HepG2 (cell line): ENCODE measurements at regions not wholly inside any gene's neighbourhood (a gene's known extent, or its start where the extent isn't known, plus 50 kb on each side); places are given as distances from the start of the nearest gene placed in this dataset.

Experiments
- ATAC-seq: fragments of 200-7000 bp; cut with Tn5 transposase; 3 replicates; pipeline ENCODE4 v1.9.1; 2020; ENCODE audit warnings: mild to moderate bottlenecking, moderate library complexity
- BruUV-seq: library from RNA; stranded (reverse); fragments of 400-500 nt; replicated peaks from 2 replicates; lab custom pipeline; 2021; lab: Mats Ljungman, UMichigan
- CTCF ChIA-PET: fragments of 300-600 bp; formaldehyde crosslinking; extraction: SDS; loops from one replicate; lab custom pipeline; 2021; ENCODE audit warnings: low total read pairs, inconsistent platforms, low intra/inter-chr PET ratio; lab: Yijun Ruan, JAX
- POLR2A ChIA-PET: fragments of 350-600 bp; sonication (Branson Sonifier 250); formaldehyde crosslinking; loops from one replicate; lab custom pipeline; 2020; ENCODE audit warnings: antibody characterized with exemption, inconsistent platforms; lab: Yijun Ruan, JAX
- DNase-seq: peaks from one replicate; pipeline ENCODE4 v3.0.0-alpha.2; 2015; ENCODE audit warnings: low spot score
- FAIRE-seq: peaks from 3 replicates; lab custom pipeline; 2011; peaks lifted over from hg19 to GRCh38; lab: Jason Lieb, UNC
- H2AFZ ChIP-seq: one replicate; pipeline ENCODE4 v1.6.1; 2011; ENCODE audit warnings: low read length, inconsistent platforms
- H3K27ac ChIP-seq: fragments of 300-600 bp; 3 replicates; pipeline ENCODE4 v1.8.0; 2011; ENCODE audit warnings: mixed run types, mild to moderate bottlenecking, mixed read lengths, low read length, inconsistent platforms; ENCODE audit not compliant: insufficient read depth; ENCODE audit errors: extremely low read length
- H3K27me3 ChIP-seq, 2 experiments: fragments of 200-600 bp in 1 of 2; 2 replicates in 1 of 2; 3 replicates in 1 of 2; pipeline versions ENCODE4 v1.6.0 to v1.8.0; 2011; ENCODE audit warnings: low read length in 2 of 2, mild to moderate bottlenecking in 2 of 2, moderate library complexity in 2 of 2, inconsistent platforms in 1 of 2; ENCODE audit not compliant: insufficient read depth in 2 of 2, control insufficient read depth in 1 of 2
- H3K36me3 ChIP-seq, 2 experiments: fragments of 200-600 bp in 1 of 2; replicated peaks in 1 of 2; 2 replicates in 1 of 2; 3 replicates in 1 of 2; pipeline versions ENCODE4 v1.5.1 to v1.8.0; 2011; ENCODE audit warnings: low read length in 2 of 2, inconsistent platforms in 1 of 2; ENCODE audit not compliant: insufficient read depth in 2 of 2, control insufficient read depth in 1 of 2
- H3K4me1 ChIP-seq: 2 replicates; pipeline ENCODE4 v1.5.1; 2012; ENCODE audit warnings: low read length, inconsistent platforms; ENCODE audit not compliant: insufficient read depth
- H3K4me2 ChIP-seq: 2 replicates; pipeline ENCODE4 v1.6.0; 2011; ENCODE audit warnings: low read depth, low read length, inconsistent platforms
- H3K4me3 ChIP-seq, 3 experiments: fragments of 200-600 bp in 1 of 3; sonication (generic), shearing (Covaris generic) in 1 of 3; replicated peaks in 1 of 3; 2 replicates each; pipeline ENCODE4 v1.5.1; 2011 to 2016; ENCODE audit warnings: low read length in 3 of 3, inconsistent platforms in 2 of 3, low read depth in 2 of 3, mild to moderate bottlenecking in 2 of 3, control low read depth in 1 of 3, mixed read lengths in 1 of 3; ENCODE audit not compliant: insufficient read depth in 1 of 3
- H3K79me2 ChIP-seq: one replicate; pipeline ENCODE4 v1.6.1; 2011; ENCODE audit warnings: low read length, inconsistent platforms; ENCODE audit not compliant: insufficient read depth
- H3K9ac ChIP-seq: 2 replicates; pipeline ENCODE4 v1.6.0; 2011; ENCODE audit warnings: mild to moderate bottlenecking, low read depth, low read length, inconsistent platforms; ENCODE audit not compliant: insufficient read depth
- H3K9me3 ChIP-seq: 2 replicates; pipeline ENCODE4 v1.5.1; 2012; ENCODE audit warnings: mild to moderate bottlenecking, low read length
- H4K20me1 ChIP-seq: 2 replicates; pipeline ENCODE4 v1.6.0; 2011; ENCODE audit warnings: inconsistent platforms, mild to moderate bottlenecking, low read length, moderate library complexity; ENCODE audit not compliant: insufficient read depth
- DR1 ChIP-seq: sonication (generic); formaldehyde crosslinking; IDR thresholded peaks from 2 replicates; pipeline ENCODE4 v1.8.0; 2021; ENCODE audit warnings: mild to moderate bottlenecking, missing genetic modification reagents, inconsistent platforms
- GATA4 ChIP-seq: sonication (generic); IDR thresholded peaks from 2 replicates; pipeline ENCODE4 v1.6.1; 2016; ENCODE audit warnings: antibody characterized with exemption, low read depth, borderline replicate concordance
- HBP1 ChIP-seq: IDR thresholded peaks from 2 replicates; pipeline ENCODE4 v1.6.1; 2016; ENCODE audit warnings: low read depth, control low read depth
- KLF16 ChIP-seq, 2 experiments: sonication (generic) in 1 of 2; formaldehyde crosslinking in 1 of 2; IDR thresholded peaks; 2 replicates each; pipeline versions ENCODE4 v1.6.1 to v1.8.0; 2016 to 2023; ENCODE audit warnings: missing genetic modification reagents in 2 of 2, missing compliant biosample characterization in 1 of 2
- MXI1 ChIP-seq: IDR thresholded peaks from 3 replicates; pipeline ENCODE4 v1.6.1; 2012; ENCODE audit warnings: low read depth, low read length, inconsistent platforms, borderline replicate concordance
- SIX4 ChIP-seq: sonication (generic); formaldehyde crosslinking; IDR thresholded peaks from 2 replicates; pipeline ENCODE4 v1.4.0; 2020; ENCODE audit warnings: missing genetic modification reagents
- TSC22D2 ChIP-seq: sonication (generic); formaldehyde crosslinking; IDR thresholded peaks from 2 replicates; pipeline ENCODE4 v1.5.1; 2020; ENCODE audit warnings: missing genetic modification reagents, mild to moderate bottlenecking, borderline replicate concordance
- ZBTB40 ChIP-seq, 2 experiments: fragments of 450-650 bp in 1 of 2; sonication (generic) in 1 of 2; formaldehyde crosslinking in 1 of 2; IDR thresholded peaks; 2 replicates each; pipeline versions ENCODE4 v1.6.1 to v1.8.0; 2016 to 2022; ENCODE audit warnings: antibody characterized with exemption in 1 of 2, mild to moderate bottlenecking in 1 of 2, missing genetic modification reagents in 1 of 2
- ZFP1 ChIP-seq: IDR thresholded peaks from 2 replicates; pipeline ENCODE4 v1.6.1; 2016
- ZFP36 ChIP-seq: fragments of 150-350 bp; IDR thresholded peaks from 2 replicates; pipeline ENCODE4 v1.6.1; 2018; ENCODE audit warnings: borderline replicate concordance, low read length, low read depth; ENCODE audit not compliant: partially characterized antibody
- ZNF205 ChIP-seq: IDR thresholded peaks from 2 replicates; pipeline ENCODE4 v1.6.1; 2018; ENCODE audit warnings: missing biosample characterization, missing genetic modification reagents
- ZNF329 ChIP-seq: sonication (generic); formaldehyde crosslinking; IDR thresholded peaks from 2 replicates; pipeline ENCODE4 v1.9.0; 2021; ENCODE audit warnings: low read depth, mild to moderate bottlenecking, missing genetic modification reagents
- ZNF570 ChIP-seq: sonication (generic); formaldehyde crosslinking; IDR thresholded peaks from 2 replicates; pipeline ENCODE4 v1.4.0; 2020; ENCODE audit warnings: mild to moderate bottlenecking, missing genetic modification reagents, borderline replicate concordance
- ZNF790 ChIP-seq: sonication (generic); formaldehyde crosslinking; IDR thresholded peaks from 2 replicates; pipeline ENCODE4 v1.8.0; 2022; ENCODE audit warnings: missing genetic modification reagents, mild to moderate bottlenecking, borderline replicate concordance
- ZSCAN12 ChIP-seq: sonication (generic); formaldehyde crosslinking; IDR thresholded peaks from 2 replicates; pipeline ENCODE4 v1.9.0; 2021; ENCODE audit warnings: mild to moderate bottlenecking, missing genetic modification reagents
- WGBS: methylation state at CpG from one replicate; pipeline ENCODE4 v1.1.6; 2017; ENCODE audit warnings: low lambda C conversion rate; 5-methylcytosine and 5-hydroxymethylcytosine counted together
- in situ Hi-C: cut with HindIII; loops from 2 replicates; pipeline ENCODE4 v1.10.0; 2017; ENCODE audit warnings: low pct_unique_long_range_greater_than_20kb; ENCODE audit not compliant: extremely low pct_ligation_motif_present
- intact Hi-C: fragments of 100-400 bp; cut with micrococcal nuclease; formaldehyde crosslinking; loops from one replicate; pipeline ENCODE4 v1.10.0; 2022; ENCODE audit not compliant: unreplicated experiment

GRCh38 chr6:81084776-81085430 is 667.6 kb downstream of the TENT5A start:
- intact Hi-C loops (no loop called here), in situ Hi-C loops (no loop called here)
- H3K4me2 ChIP-seq, result no peak overlapping the region
- ChIA-PET POLR2A (no interaction called here), CTCF (no interaction called here)
- H3K9ac ChIP-seq, result no peak overlapping the region
- BruUV-seq, result no TSS peak
- H3K27me3 ChIP-seq, result no peaks in the 10 kb centered on the region
- no peaks in the 10 kb centered on the region for H3K4me1 ChIP-seq
- no peak for FAIRE-seq
- no peak overlapping the region for H3K4me3 ChIP-seq
- H3K9me3 ChIP-seq, result no peaks in the 10 kb centered on the region
- 23% methylated on average over 6 of the region's 6 CpGs for WGBS
- no peak for DNase-seq
- no peaks in the 10 kb centered on the region for H3K36me3 ChIP-seq
- no peaks in the 10 kb centered on the region for H4K20me1 ChIP-seq
- H2AFZ ChIP-seq, result no peak overlapping the region
- no peaks in the 10 kb centered on the region for H3K79me2 ChIP-seq
- ATAC-seq, result no peak
- H3K27ac ChIP-seq, result no peak overlapping the region
- TF ChIP-seq MXI1, result no peak
- no peak for TF ChIP-seq SIX4 (CRISPR knock-in tag)
- no peak for TF ChIP-seq ZNF570
- TF ChIP-seq ZFP36, result no peak
- no peak for TF ChIP-seq ZBTB40 (IDR thresholded peaks at IDR 0.05)
- no peak for TF ChIP-seq ZBTB40 (CRISPR knock-in tag; IDR thresholded peaks at IDR 0.05)
- no peak for TF ChIP-seq ZSCAN12 (CRISPR knock-in tag)
- TF ChIP-seq TSC22D2 (CRISPR knock-in tag), result no peak
- TF ChIP-seq ZNF790 (CRISPR knock-in tag), result no peak
- TF ChIP-seq ZFP1 (CRISPR knock-in tag), result no peak
- TF ChIP-seq KLF16 (CRISPR knock-in tag; IDR thresholded peaks at IDR 0.05), result no peak
- TF ChIP-seq DR1 (CRISPR knock-in tag), result no peak
- no peak for TF ChIP-seq ZNF205
- TF ChIP-seq ZNF329 (CRISPR knock-in tag), result no peak
- no peak for TF ChIP-seq HBP1
- TF ChIP-seq GATA4, result no peak
